ENCODE measurements at regions not wholly inside any gene's neighbourhood (a gene's known extent, or its start where the extent isn't known, plus 50 kb on each side); places are given as distances from the start of the nearest gene placed in this dataset.

GRCh38 chr12:111193977-111194702 lies 174.8 kb downstream of the PHETA1 start:
- DNase-seq = no peak

GRCh38 chr12:111193496-111193895 lies 175.4 kb downstream of the PHETA1 start:
- no peak for DNase-seq

- DNase-seq = no peak
Measured at GRCh38 chr12:111193067-111193466, 175.8 kb downstream of the PHETA1 start.

- DNase-seq = no peak
Measured at GRCh38 chr12:111192647-111193046, 176.2 kb downstream of the PHETA1 start.

- no peak for DNase-seq
Measured at GRCh38 chr12:111190741-111191526, 178.0 kb downstream of the PHETA1 start.

GRCh38 chr12:111189792-111190191 lies 179.1 kb downstream of the PHETA1 start:
- no peak for DNase-seq

GRCh38 chr12:111188436-111188835 lies 180.5 kb downstream of the PHETA1 start:
- no peak for DNase-seq

GRCh38 chr12:111186347-111186746 lies 182.5 kb downstream of the PHETA1 start:
- DNase-seq = no peak

- DNase-seq = no peak
Measured at GRCh38 chr12:111185889-111186227, 183.0 kb downstream of the PHETA1 start.

- DNase-seq = no peak
Measured at GRCh38 chr12:111185206-111185888, 183.5 kb downstream of the PHETA1 start.

GRCh38 chr12:111184161-111184560 lies 184.7 kb downstream of the PHETA1 start:
- DNase-seq = no peak

- DNase-seq = no peak
Measured at GRCh38 chr12:111183094-111183493, 185.8 kb downstream of the PHETA1 start.

- DNase-seq = no peak
Measured at GRCh38 chr12:111182382-111182781, 186.5 kb downstream of the PHETA1 start.

GRCh38 chr12:111181143-111181726 lies 187.7 kb downstream of the PHETA1 start:
- DNase-seq = peak in 1 of 2 donors; percentile 24

GRCh38 chr12:111180426-111181142 lies 188.3 kb downstream of the PHETA1 start:
- DNase-seq = no peak

GRCh38 chr12:111178181-111179081 lies 190.5 kb downstream of the PHETA1 start:
- no peak for DNase-seq

- DNase-seq = no peak
Measured at GRCh38 chr12:111175396-111176094, 193.3 kb downstream of the PHETA1 start.

- DNase-seq = no peak
Measured at GRCh38 chr12:111174961-111175345, 193.9 kb downstream of the PHETA1 start.

- DNase-seq = no peak
Measured at GRCh38 chr12:111174251-111174960, 194.5 kb downstream of the PHETA1 start.

- DNase-seq = no peak
Measured at GRCh38 chr12:111173836-111174235, 195.1 kb downstream of the PHETA1 start.
